ENCODE measurements at regions not wholly inside any gene's neighbourhood (a gene's known extent, or its start where the extent isn't known, plus 50 kb on each side); places are given as distances from the start of the nearest gene placed in this dataset.

DNA sequence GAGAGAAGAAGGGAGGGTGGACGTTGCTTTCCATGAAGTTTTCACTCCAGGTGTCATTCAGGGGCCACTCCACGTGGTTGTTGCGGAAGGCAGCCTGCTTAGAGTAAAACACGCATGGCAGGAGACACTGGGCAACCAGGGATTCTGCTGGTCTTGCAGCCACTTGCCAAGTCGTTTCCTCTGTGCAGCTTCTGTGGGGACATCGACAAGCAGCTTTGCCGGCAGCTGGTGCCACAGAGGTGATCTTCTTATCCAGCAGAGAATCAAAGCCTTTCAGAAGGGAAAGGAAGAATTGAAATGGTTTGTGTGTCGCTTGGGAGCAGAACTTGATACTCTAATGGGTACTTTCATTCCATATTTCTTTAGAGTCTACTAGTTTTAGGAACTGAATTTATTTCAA, 867.1 kb upstream of the TENM3 start:
- TF ChIP-seq, protein P1, sequence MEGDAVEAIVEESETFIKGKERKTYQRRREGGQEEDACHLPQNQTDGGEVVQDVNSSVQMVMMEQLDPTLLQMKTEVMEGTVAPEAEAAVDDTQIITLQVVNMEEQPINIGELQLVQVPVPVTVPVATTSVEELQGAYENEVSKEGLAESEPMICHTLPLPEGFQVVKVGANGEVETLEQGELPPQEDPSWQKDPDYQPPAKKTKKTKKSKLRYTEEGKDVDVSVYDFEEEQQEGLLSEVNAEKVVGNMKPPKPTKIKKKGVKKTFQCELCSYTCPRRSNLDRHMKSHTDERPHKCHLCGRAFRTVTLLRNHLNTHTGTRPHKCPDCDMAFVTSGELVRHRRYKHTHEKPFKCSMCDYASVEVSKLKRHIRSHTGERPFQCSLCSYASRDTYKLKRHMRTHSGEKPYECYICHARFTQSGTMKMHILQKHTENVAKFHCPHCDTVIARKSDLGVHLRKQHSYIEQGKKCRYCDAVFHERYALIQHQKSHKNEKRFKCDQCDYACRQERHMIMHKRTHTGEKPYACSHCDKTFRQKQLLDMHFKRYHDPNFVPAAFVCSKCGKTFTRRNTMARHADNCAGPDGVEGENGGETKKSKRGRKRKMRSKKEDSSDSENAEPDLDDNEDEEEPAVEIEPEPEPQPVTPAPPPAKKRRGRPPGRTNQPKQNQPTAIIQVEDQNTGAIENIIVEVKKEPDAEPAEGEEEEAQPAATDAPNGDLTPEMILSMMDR (IDR thresholded peaks at IDR 0.05) = no peak
- TF ChIP-seq POLR2A (IDR thresholded peaks at IDR 0.05) = no peak
